ENCODE measurements at regions not wholly inside any gene's neighbourhood (a gene's known extent, or its start where the extent isn't known, plus 50 kb on each side); places are given as distances from the start of the nearest gene placed in this dataset.

- H3K27ac ChIP-seq, result peak overlapping the region in 1 of 2 donors; percentile 83
- TF ChIP-seq, protein P1, sequence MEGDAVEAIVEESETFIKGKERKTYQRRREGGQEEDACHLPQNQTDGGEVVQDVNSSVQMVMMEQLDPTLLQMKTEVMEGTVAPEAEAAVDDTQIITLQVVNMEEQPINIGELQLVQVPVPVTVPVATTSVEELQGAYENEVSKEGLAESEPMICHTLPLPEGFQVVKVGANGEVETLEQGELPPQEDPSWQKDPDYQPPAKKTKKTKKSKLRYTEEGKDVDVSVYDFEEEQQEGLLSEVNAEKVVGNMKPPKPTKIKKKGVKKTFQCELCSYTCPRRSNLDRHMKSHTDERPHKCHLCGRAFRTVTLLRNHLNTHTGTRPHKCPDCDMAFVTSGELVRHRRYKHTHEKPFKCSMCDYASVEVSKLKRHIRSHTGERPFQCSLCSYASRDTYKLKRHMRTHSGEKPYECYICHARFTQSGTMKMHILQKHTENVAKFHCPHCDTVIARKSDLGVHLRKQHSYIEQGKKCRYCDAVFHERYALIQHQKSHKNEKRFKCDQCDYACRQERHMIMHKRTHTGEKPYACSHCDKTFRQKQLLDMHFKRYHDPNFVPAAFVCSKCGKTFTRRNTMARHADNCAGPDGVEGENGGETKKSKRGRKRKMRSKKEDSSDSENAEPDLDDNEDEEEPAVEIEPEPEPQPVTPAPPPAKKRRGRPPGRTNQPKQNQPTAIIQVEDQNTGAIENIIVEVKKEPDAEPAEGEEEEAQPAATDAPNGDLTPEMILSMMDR (IDR thresholded peaks at IDR 0.05), result no peak
- H3K9me3 ChIP-seq, result no peaks in the 10 kb centered on the region
- H3K36me3 ChIP-seq, result no peaks in the 10 kb centered on the region
- no peak for DNase-seq (ENCODE audit: low spot score)
- H3K27me3 ChIP-seq, result no peaks in the 10 kb centered on the region
- H3K4me3 ChIP-seq, result no peak overlapping the region
- H3K4me1 ChIP-seq, result peaks cover 0 to 17% of the 10 kb centered on the region in 2 donors
Observed at GRCh38 chr17:31595076-31595475, 203.6 kb downstream of the RAB11FIP4 start.

DNA sequence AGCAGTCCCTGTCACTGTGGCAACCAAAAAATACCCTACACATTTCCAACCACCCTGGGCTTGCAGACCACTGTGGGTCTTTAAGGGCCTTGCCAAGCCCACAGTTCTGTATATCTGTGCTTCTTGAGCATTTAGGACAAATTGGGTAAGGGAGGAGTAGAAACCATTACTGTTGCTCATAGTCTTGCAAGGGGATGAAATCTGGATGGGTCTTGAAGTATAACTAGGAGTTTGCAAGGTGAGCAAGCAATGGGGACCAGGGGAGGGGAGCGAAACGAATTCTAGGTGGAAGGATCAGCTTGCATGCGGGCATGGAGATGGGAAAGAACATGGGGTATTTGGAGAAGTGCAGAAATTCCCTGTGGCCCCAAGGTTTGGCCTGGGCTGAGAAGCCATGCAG lies 202.9 kb downstream of the RAB11FIP4 start:
- Histone ChIP-seq H3K9me3 (no peaks in the 10 kb centered on the region), H3K27me3 (no peaks in the 10 kb centered on the region), H3K4me3 (no peak overlapping the region), H3K4me1 (peaks cover 0 to 17% of the 10 kb centered on the region in 2 donors), H3K36me3 (no peaks in the 10 kb centered on the region), H3K27ac (peak overlapping the region in 1 of 2 donors; percentile 45)
- DNase-seq (ENCODE audit: low spot score), result no peak
- TF ChIP-seq, protein P1 (IDR thresholded peaks at IDR 0.05), result no peak

DNA sequence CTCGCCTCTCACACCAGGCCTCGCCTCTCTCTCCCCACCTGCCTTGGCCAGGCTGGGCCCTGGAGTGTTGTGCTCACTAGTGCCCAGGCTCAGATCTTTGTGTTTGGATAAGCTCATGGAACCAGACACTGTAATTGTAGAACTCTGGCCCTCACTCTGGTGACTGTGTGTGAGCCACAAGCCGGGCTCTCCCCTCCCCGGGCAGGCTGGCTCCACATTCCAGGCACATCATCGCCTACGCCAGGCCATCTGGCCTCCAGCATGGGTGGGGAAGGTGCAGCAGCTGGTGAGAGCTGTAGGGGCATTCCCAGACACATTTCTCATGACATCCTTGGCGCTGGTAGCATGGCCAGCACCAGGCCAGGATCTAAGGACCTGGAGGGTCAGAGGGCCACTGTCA lies 202.3 kb downstream of the RAB11FIP4 start:
- Histone ChIP-seq H3K9me3 (no peaks in the 10 kb centered on the region), H3K27me3 (no peaks in the 10 kb centered on the region), H3K27ac (peak overlapping the region; percentile 41 to 45), H3K4me1 (peaks cover 0 to 17% of the 10 kb centered on the region in 2 donors), H3K36me3 (no peaks in the 10 kb centered on the region), H3K4me3 (no peak overlapping the region)
- DNase-seq (ENCODE audit: low spot score), result no peak
- TF ChIP-seq, protein P1 (IDR thresholded peaks at IDR 0.05), result no peak

- H3K36me3 ChIP-seq, result no peaks in the 10 kb centered on the region
- H3K27ac ChIP-seq, result no peak overlapping the region
- no peaks in the 10 kb centered on the region for H3K27me3 ChIP-seq
- no peak overlapping the region for H3K4me3 ChIP-seq
- peaks cover 0 to 13% of the 10 kb centered on the region in 2 donors for H3K4me1 ChIP-seq
- TF ChIP-seq, protein P1 (IDR thresholded peaks at IDR 0.05), result no peak
- DNase-seq (ENCODE audit: low spot score), result no peak
- H3K9me3 ChIP-seq, result no peaks in the 10 kb centered on the region
Observed at GRCh38 chr17:31591924-31592323, 200.4 kb downstream of the RAB11FIP4 start.

GRCh38 chr17:31588512-31588911 lies 197.0 kb downstream of the RAB11FIP4 start:
- H3K36me3 ChIP-seq, result no peaks in the 10 kb centered on the region
- no peak overlapping the region for H3K27ac ChIP-seq
- H3K27me3 ChIP-seq, result no peaks in the 10 kb centered on the region
- H3K4me1 ChIP-seq, result no peaks in the 10 kb centered on the region
- DNase-seq (ENCODE audit: low spot score), result no peak
- TF ChIP-seq, protein P1 (IDR thresholded peaks at IDR 0.05), result no peak
- H3K9me3 ChIP-seq, result no peaks in the 10 kb centered on the region
- no peak overlapping the region for H3K4me3 ChIP-seq

DNA sequence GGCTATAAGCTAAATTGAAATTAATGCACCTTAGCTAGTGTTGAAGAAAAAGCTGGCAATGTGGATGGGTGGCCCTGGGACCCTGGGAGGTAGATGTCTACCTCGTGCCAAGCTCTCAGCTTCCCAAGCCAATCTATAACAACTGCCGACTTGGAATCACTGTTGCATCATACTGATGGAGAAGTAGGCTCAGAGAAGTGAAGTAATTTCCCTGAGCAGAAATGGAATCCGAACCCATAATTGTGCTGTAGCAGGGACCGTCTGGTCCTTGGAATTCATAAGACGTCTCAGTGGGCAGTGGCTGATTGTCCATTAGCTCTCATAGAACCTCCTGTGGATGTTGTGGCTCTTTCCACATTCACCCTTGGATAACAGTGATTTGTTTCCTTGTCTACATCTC lies 196.6 kb downstream of the RAB11FIP4 start:
- Histone ChIP-seq H3K27me3 (no peaks in the 10 kb centered on the region), H3K4me3 (no peak overlapping the region), H3K36me3 (no peaks in the 10 kb centered on the region), H3K27ac (no peak overlapping the region), H3K4me1 (no peaks in the 10 kb centered on the region), H3K9me3 (no peaks in the 10 kb centered on the region)
- TF ChIP-seq, protein P1 (IDR thresholded peaks at IDR 0.05), result no peak
- no peak for DNase-seq (ENCODE audit: low spot score)
